ENCODE measurements at regions not wholly inside any gene's neighbourhood (a gene's known extent, or its start where the extent isn't known, plus 50 kb on each side); places are given as distances from the start of the nearest gene placed in this dataset.

- DNase-seq = no peak
- H4K20me1 ChIP-seq (ENCODE audit: insufficient read depth, low read length) = no peaks in the 10 kb centered on the region
- no peaks in the 10 kb centered on the region for H3F3A ChIP-seq (ENCODE audit: insufficient read depth, low read length)
- H3K4me1 ChIP-seq (ENCODE audit: low read length) = no peaks in the 10 kb centered on the region
- no peaks in the 10 kb centered on the region for H3K36me3 ChIP-seq (replicated peaks; ENCODE audit: insufficient read depth, low read length)
- no peak for TF ChIP-seq EZH2 (optimal IDR thresholded peaks at IDR 0.05; ENCODE audit: low read depth, low read length)
- no peak for TF ChIP-seq EZH2phosphoT487 (IDR thresholded peaks at IDR 0.05; ENCODE audit: low read length)
- TF ChIP-seq CTCF (IDR thresholded peaks at IDR 0.05; ENCODE audit: low read length) = no peak
- no peaks in the 10 kb centered on the region for H3K9me2 ChIP-seq (replicated peaks; ENCODE audit: insufficient read depth, low read length)
- H3K9ac ChIP-seq (ENCODE audit: low read length) = no peak overlapping the region
- H3K79me2 ChIP-seq (ENCODE audit: low read length) = no peaks in the 10 kb centered on the region
- no peaks in the 10 kb centered on the region for H3K27me3 ChIP-seq (replicated peaks; ENCODE audit: insufficient read depth, low read length)
- H3K4me3 ChIP-seq (ENCODE audit: low read length) = no peak overlapping the region
- no peaks in the 10 kb centered on the region for H3K9me3 ChIP-seq (replicated peaks; ENCODE audit: insufficient read depth, low read length)
- no peak overlapping the region for H3K4me2 ChIP-seq (ENCODE audit: low read depth, low read length)
- H3K27ac ChIP-seq (ENCODE audit: low read length) = no peak overlapping the region
- no peak overlapping the region for H2AFZ ChIP-seq (ENCODE audit: low read length)
Measured at GRCh38 chr6:19444481-19444880, 392.7 kb upstream of the ID4 start.

- TF ChIP-seq EZH2phosphoT487 (IDR thresholded peaks at IDR 0.05; ENCODE audit: low read length) = no peak
- TF ChIP-seq CTCF (IDR thresholded peaks at IDR 0.05; ENCODE audit: low read length) = no peak
- no peak for TF ChIP-seq EZH2 (optimal IDR thresholded peaks at IDR 0.05; ENCODE audit: low read depth, low read length)
- no peaks in the 10 kb centered on the region for H3F3A ChIP-seq (ENCODE audit: insufficient read depth, low read length)
- no peaks in the 10 kb centered on the region for H3K9me3 ChIP-seq (replicated peaks; ENCODE audit: insufficient read depth, low read length)
- no peak for DNase-seq
- no peaks in the 10 kb centered on the region for H3K9me2 ChIP-seq (replicated peaks; ENCODE audit: insufficient read depth, low read length)
- H3K36me3 ChIP-seq (replicated peaks; ENCODE audit: insufficient read depth, low read length) = no peaks in the 10 kb centered on the region
- H3K27me3 ChIP-seq (replicated peaks; ENCODE audit: insufficient read depth, low read length) = no peaks in the 10 kb centered on the region
- H3K27ac ChIP-seq (ENCODE audit: low read length) = no peak overlapping the region
- H4K20me1 ChIP-seq (ENCODE audit: insufficient read depth, low read length) = no peaks in the 10 kb centered on the region
- H3K4me2 ChIP-seq (ENCODE audit: low read depth, low read length) = no peak overlapping the region
- H3K9ac ChIP-seq (ENCODE audit: low read length) = no peak overlapping the region
- H3K4me3 ChIP-seq (ENCODE audit: low read length) = no peak overlapping the region
- H3K79me2 ChIP-seq (ENCODE audit: low read length) = no peaks in the 10 kb centered on the region
- no peak overlapping the region for H2AFZ ChIP-seq (ENCODE audit: low read length)
- H3K4me1 ChIP-seq (ENCODE audit: low read length) = no peaks in the 10 kb centered on the region
Measured at GRCh38 chr6:19446570-19446969, 390.6 kb upstream of the ID4 start.

DNA sequence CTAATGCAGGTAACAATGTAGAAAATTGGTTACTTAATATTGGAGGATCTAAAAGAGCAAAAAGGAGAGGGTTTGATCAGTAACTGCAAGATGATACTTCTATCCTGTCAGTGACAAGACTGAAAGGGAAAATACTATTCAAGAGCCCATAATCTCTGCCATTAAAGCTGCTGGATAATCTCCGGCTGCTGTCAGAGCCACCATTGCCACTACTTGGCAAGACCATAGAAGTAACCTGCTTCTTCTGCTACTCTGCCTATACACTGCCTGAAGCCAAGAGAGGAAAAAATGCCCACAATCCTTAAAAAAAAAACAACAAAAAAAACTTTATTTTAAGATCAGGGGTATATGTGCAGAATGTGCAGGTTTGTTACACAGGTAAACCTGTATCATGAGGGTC is 386.5 kb upstream of the ID4 start:
- DNase-seq = no peak
- no peak overlapping the region for H3K4me2 ChIP-seq (ENCODE audit: low read depth, low read length)
- H3K9me3 ChIP-seq (replicated peaks; ENCODE audit: insufficient read depth, low read length) = no peaks in the 10 kb centered on the region
- no peak overlapping the region for H3K9ac ChIP-seq (ENCODE audit: low read length)
- no peaks in the 10 kb centered on the region for H3K4me1 ChIP-seq (ENCODE audit: low read length)
- no peak overlapping the region for H3K4me3 ChIP-seq (ENCODE audit: low read length)
- no peaks in the 10 kb centered on the region for H3K9me2 ChIP-seq (replicated peaks; ENCODE audit: insufficient read depth, low read length)
- no peak overlapping the region for H2AFZ ChIP-seq (ENCODE audit: low read length)
- H3K36me3 ChIP-seq (replicated peaks; ENCODE audit: insufficient read depth, low read length) = no peaks in the 10 kb centered on the region
- no peak for TF ChIP-seq CTCF (IDR thresholded peaks at IDR 0.05; ENCODE audit: low read length)
- no peak for TF ChIP-seq EZH2 (optimal IDR thresholded peaks at IDR 0.05; ENCODE audit: low read depth, low read length)
- no peak for TF ChIP-seq EZH2phosphoT487 (IDR thresholded peaks at IDR 0.05; ENCODE audit: low read length)
- no peaks in the 10 kb centered on the region for H3F3A ChIP-seq (ENCODE audit: insufficient read depth, low read length)
- H4K20me1 ChIP-seq (ENCODE audit: insufficient read depth, low read length) = no peaks in the 10 kb centered on the region
- no peaks in the 10 kb centered on the region for H3K27me3 ChIP-seq (replicated peaks; ENCODE audit: insufficient read depth, low read length)
- H3K27ac ChIP-seq (ENCODE audit: low read length) = no peak overlapping the region
- H3K79me2 ChIP-seq (ENCODE audit: low read length) = no peaks in the 10 kb centered on the region

All from MM.1S (cell line).